ENCODE measurements at regions not wholly inside any gene's neighbourhood (a gene's known extent, or its start where the extent isn't known, plus 50 kb on each side); places are given as distances from the start of the nearest gene placed in this dataset.

- no peaks in the 10 kb centered on the region for H3K36me3 ChIP-seq (ENCODE audit: control insufficient read depth in 2 of 3, insufficient read depth in 3 of 3, low read length in 3 of 3)
- FAIRE-seq = no peak
- H3K9me3 ChIP-seq (ENCODE audit: control insufficient read depth in 2 of 3, insufficient read depth in 1 of 3, low read length in 3 of 3) = no peaks in the 10 kb centered on the region
- no peaks in the 10 kb centered on the region for H3K4me1 ChIP-seq (ENCODE audit: control insufficient read depth in 2 of 3, insufficient read depth in 2 of 3, low read depth in 1 of 3, low read length in 3 of 3)
- no peak overlapping the region for H3K4me3 ChIP-seq (ENCODE audit: low read length in 3 of 3)
- no peak for TF ChIP-seq CTCF (IDR thresholded peaks at IDR 0.05; ENCODE audit: borderline replicate concordance, extremely low read depth, insufficient read depth)
- no peaks in the 10 kb centered on the region for H3K27me3 ChIP-seq (ENCODE audit: control insufficient read depth, insufficient read depth, low read length)
- intact Hi-C loops (cut with DNase I) = no loop called here
- no peak overlapping the region for H3K9ac ChIP-seq (ENCODE audit: low read length in 3 of 3)
- DNase-seq = no peak
- H3K27ac ChIP-seq (ENCODE audit: low read depth in 2 of 2, low read length in 2 of 2) = no peak overlapping the region
Measured at GRCh38 chr18:39345321-39345720, 1779.7 kb upstream of the CELF4 start.

GRCh38 chr18:39344487-39344886 is 1778.9 kb upstream of the CELF4 start:
- no peak for FAIRE-seq
- DNase-seq = no peak
- Histone ChIP-seq H3K9me3 (ENCODE audit: control insufficient read depth in 2 of 3, insufficient read depth in 1 of 3, low read length in 3 of 3) (no peaks in the 10 kb centered on the region), H3K27ac (ENCODE audit: low read depth in 2 of 2, low read length in 2 of 2) (no peak overlapping the region), H3K4me1 (ENCODE audit: control insufficient read depth in 2 of 3, insufficient read depth in 2 of 3, low read depth in 1 of 3, low read length in 3 of 3) (no peaks in the 10 kb centered on the region), H3K4me3 (ENCODE audit: low read length in 3 of 3) (no peak overlapping the region), H3K9ac (ENCODE audit: low read length in 3 of 3) (no peak overlapping the region), H3K27me3 (ENCODE audit: control insufficient read depth, insufficient read depth, low read length) (no peaks in the 10 kb centered on the region), H3K36me3 (ENCODE audit: control insufficient read depth in 2 of 3, insufficient read depth in 3 of 3, low read length in 3 of 3) (no peaks in the 10 kb centered on the region)
- intact Hi-C loops (cut with DNase I) = no loop called here
- TF ChIP-seq CTCF (IDR thresholded peaks at IDR 0.05; ENCODE audit: borderline replicate concordance, extremely low read depth, insufficient read depth) = no peak

GRCh38 chr18:39341129-39341528 is 1775.5 kb upstream of the CELF4 start:
- no peaks in the 10 kb centered on the region for H3K9me3 ChIP-seq (ENCODE audit: control insufficient read depth in 2 of 3, insufficient read depth in 1 of 3, low read length in 3 of 3)
- intact Hi-C loops (cut with DNase I) = no loop called here
- no peaks in the 10 kb centered on the region for H3K27me3 ChIP-seq (ENCODE audit: control insufficient read depth, insufficient read depth, low read length)
- H3K36me3 ChIP-seq (ENCODE audit: control insufficient read depth in 2 of 3, insufficient read depth in 3 of 3, low read length in 3 of 3) = no peaks in the 10 kb centered on the region
- no peak overlapping the region for H3K27ac ChIP-seq (ENCODE audit: low read depth in 2 of 2, low read length in 2 of 2)
- no peak overlapping the region for H3K9ac ChIP-seq (ENCODE audit: low read length in 3 of 3)
- no peak for TF ChIP-seq CTCF (IDR thresholded peaks at IDR 0.05; ENCODE audit: borderline replicate concordance, extremely low read depth, insufficient read depth)
- no peak overlapping the region for H3K4me3 ChIP-seq (ENCODE audit: low read length in 3 of 3)
- no peaks in the 10 kb centered on the region for H3K4me1 ChIP-seq (ENCODE audit: control insufficient read depth in 2 of 3, insufficient read depth in 2 of 3, low read depth in 1 of 3, low read length in 3 of 3)
- no peak for DNase-seq
- no peak for FAIRE-seq

GRCh38 chr18:39340418-39340817 is 1774.8 kb upstream of the CELF4 start:
- TF ChIP-seq CTCF (IDR thresholded peaks at IDR 0.05; ENCODE audit: borderline replicate concordance, extremely low read depth, insufficient read depth) = no peak
- H3K27ac ChIP-seq (ENCODE audit: low read depth in 2 of 2, low read length in 2 of 2) = no peak overlapping the region
- no peak for DNase-seq
- intact Hi-C loops (cut with DNase I) = no loop called here
- no peaks in the 10 kb centered on the region for H3K9me3 ChIP-seq (ENCODE audit: control insufficient read depth in 2 of 3, insufficient read depth in 1 of 3, low read length in 3 of 3)
- no peaks in the 10 kb centered on the region for H3K36me3 ChIP-seq (ENCODE audit: control insufficient read depth in 2 of 3, insufficient read depth in 3 of 3, low read length in 3 of 3)
- FAIRE-seq = no peak
- no peak overlapping the region for H3K4me3 ChIP-seq (ENCODE audit: low read length in 3 of 3)
- no peaks in the 10 kb centered on the region for H3K27me3 ChIP-seq (ENCODE audit: control insufficient read depth, insufficient read depth, low read length)
- H3K9ac ChIP-seq (ENCODE audit: low read length in 3 of 3) = no peak overlapping the region
- H3K4me1 ChIP-seq (ENCODE audit: control insufficient read depth in 2 of 3, insufficient read depth in 2 of 3, low read depth in 1 of 3, low read length in 3 of 3) = no peaks in the 10 kb centered on the region
